Keratinocyte (primary cell): ENCODE measurements at regions not wholly inside any gene's neighbourhood (a gene's known extent, or its start where the extent isn't known, plus 50 kb on each side); places are given as distances from the start of the nearest gene placed in this dataset.
"Not testable (repeated sequence)": the region's sequence is repeated elsewhere in the genome, so short reads cannot be mapped to it uniquely, and the experiment has no call there.

Experiments used
- DNase-seq: peaks from one replicate; pipeline ENCODE4 v3.0.0-alpha.2; 2011; ENCODE audit warnings: low read depth, missing footprints, low spot score
- FAIRE-seq: peaks from 2 replicates; lab custom pipeline; 2011; peaks lifted over from hg19 to GRCh38; lab: Jason Lieb, UNC
- H2AFZ ChIP-seq: 2 replicates; pipeline ENCODE4 v1.6.0; 2012; ENCODE audit warnings: low read length, control low read depth, inconsistent platforms; ENCODE audit not compliant: control insufficient read depth
- H3K27ac ChIP-seq: 2 replicates; pipeline ENCODE4 v1.5.1; 2011; ENCODE audit warnings: low read length; ENCODE audit not compliant: control insufficient read depth, insufficient read depth
- H3K27me3 ChIP-seq: 3 replicates; pipeline ENCODE4 v1.6.0; 2011; ENCODE audit warnings: low read length; ENCODE audit not compliant: control insufficient read depth, insufficient read depth; ENCODE audit errors: extremely low read depth
- H3K36me3 ChIP-seq, 2 experiments: 2 replicates in 1 of 2; 3 replicates in 1 of 2; pipeline ENCODE4 v1.5.1; 2011; ENCODE audit warnings: low read length in 2 of 2, mild to moderate bottlenecking in 1 of 2; ENCODE audit not compliant: control insufficient read depth in 2 of 2, insufficient read depth in 2 of 2; ENCODE audit errors: extremely low read depth in 1 of 2
- H3K4me1 ChIP-seq: 3 replicates; pipeline ENCODE4 v1.5.1; 2011; ENCODE audit warnings: low read length; ENCODE audit not compliant: control insufficient read depth, insufficient read depth; ENCODE audit errors: extremely low read depth
- H3K4me2 ChIP-seq: 3 replicates; pipeline ENCODE4 v1.6.0; 2011; ENCODE audit warnings: low read depth, low read length; ENCODE audit not compliant: control insufficient read depth, insufficient read depth; ENCODE audit errors: extremely low read depth
- H3K4me3 ChIP-seq, 3 experiments: fragments of 200-600 bp in 1 of 3; sonication (generic) in 1 of 3; 2 replicates in 2 of 3; 3 replicates in 1 of 3; pipeline ENCODE4 v1.5.1; 2011 to 2016; ENCODE audit warnings: low read length in 3 of 3, mild to moderate bottlenecking in 3 of 3, control low read depth in 2 of 3, inconsistent platforms in 1 of 3, low read depth in 1 of 3, mixed read lengths in 1 of 3, mixed run types in 1 of 3, moderate library complexity in 1 of 3; ENCODE audit not compliant: control insufficient read depth in 2 of 3, insufficient read depth in 2 of 3; ENCODE audit errors: extremely low read depth in 1 of 3
- H3K79me2 ChIP-seq: 2 replicates; pipeline ENCODE4 v1.6.0; 2012; ENCODE audit warnings: low read length; ENCODE audit not compliant: control insufficient read depth, insufficient read depth
- H3K9ac ChIP-seq: 3 replicates; pipeline ENCODE4 v1.6.0; 2011; ENCODE audit warnings: low read length; ENCODE audit not compliant: control insufficient read depth, insufficient read depth; ENCODE audit errors: extremely low read depth
- H3K9me1 ChIP-seq: 3 replicates; pipeline ENCODE4 v1.6.0; 2011; ENCODE audit warnings: low read length; ENCODE audit not compliant: control insufficient read depth, insufficient read depth; ENCODE audit errors: extremely low read depth
- H3K9me3 ChIP-seq: 2 replicates; pipeline ENCODE4 v1.5.1; 2012; ENCODE audit warnings: low read depth, low read length; ENCODE audit not compliant: control insufficient read depth
- H4K20me1 ChIP-seq: 3 replicates; pipeline ENCODE4 v1.6.0; 2011; ENCODE audit warnings: low read length; ENCODE audit not compliant: control insufficient read depth, insufficient read depth; ENCODE audit errors: extremely low read depth
- CTCF ChIP-seq, 3 experiments: IDR thresholded peaks in 1 of 3; conservative IDR thresholded peaks in 1 of 3; optimal IDR thresholded peaks in 1 of 3; 2 replicates in 2 of 3; 3 replicates in 1 of 3; pipeline versions ENCODE3 to v1.5.1; 2011; ENCODE audit warnings: low read length in 3 of 3, mild to moderate bottlenecking in 3 of 3, moderate library complexity in 2 of 3, control low read depth in 1 of 3, inconsistent platforms in 1 of 3; ENCODE audit not compliant: insufficient read depth in 2 of 3; ENCODE audit errors: extremely low read depth in 1 of 3
- EZH2 ChIP-seq: IDR thresholded peaks from one replicate; pipeline ENCODE4 v1.6.1; 2012; ENCODE audit warnings: inconsistent platforms, mild to moderate bottlenecking, low read length, moderate library complexity
- dilution Hi-C: fragments of 300-500 bp; cut with MboI; formaldehyde crosslinking; loops from one replicate; pipeline ENCODE4 v1.7.0; 2020; ENCODE audit warnings: low sequenced_read_pairs; ENCODE audit not compliant: extremely low pct_ligation_motif_present

- dilution Hi-C loops, result no loop called here
- Histone ChIP-seq H2AFZ (no peak overlapping the region), H3K4me3 (no peak overlapping the region), H3K36me3 (no peaks in the 10 kb centered on the region), H3K9me1 (no peaks in the 10 kb centered on the region), H3K4me2 (no peak overlapping the region), H3K9me3 (no peaks in the 10 kb centered on the region), H3K79me2 (no peaks in the 10 kb centered on the region), H4K20me1 (no peaks in the 10 kb centered on the region), H3K27me3 (no peaks in the 10 kb centered on the region), H3K4me1 (no peaks in the 10 kb centered on the region), H3K27ac (no peak overlapping the region), H3K9ac (no peak overlapping the region)
- TF ChIP-seq CTCF (optimal IDR thresholded peaks at IDR 0.05 in 1 of 3, IDR thresholded peaks at IDR 0.05 in 1 of 3, conservative IDR thresholded peaks at IDR 0.05 in 1 of 3; ENCODE audit: extremely low read depth in 1 of 3, insufficient read depth in 2 of 3, low read length in 3 of 3), result no peak
- no peak for TF ChIP-seq EZH2
- DNase-seq (no peak), FAIRE-seq (no peak)
Observed at GRCh38 chr2:4930704-4931103, 761.5 kb upstream of the SOX11 start.

GRCh38 chr2:4931721-4932365 lies 760.3 kb upstream of the SOX11 start:
- TF ChIP-seq EZH2 (no peak), CTCF (optimal IDR thresholded peaks at IDR 0.05 in 1 of 3, IDR thresholded peaks at IDR 0.05 in 1 of 3, conservative IDR thresholded peaks at IDR 0.05 in 1 of 3; ENCODE audit: extremely low read depth in 1 of 3, insufficient read depth in 2 of 3, low read length in 3 of 3) (no peak)
- H3K4me1 ChIP-seq, result no peaks in the 10 kb centered on the region
- no peak for FAIRE-seq
- H3K4me2 ChIP-seq, result no peak overlapping the region
- H3K79me2 ChIP-seq, result no peaks in the 10 kb centered on the region
- H3K4me3 ChIP-seq, result no peak overlapping the region
- H3K27me3 ChIP-seq, result no peaks in the 10 kb centered on the region
- dilution Hi-C loops, result no loop called here
- no peaks in the 10 kb centered on the region for H3K36me3 ChIP-seq
- no peaks in the 10 kb centered on the region for H4K20me1 ChIP-seq
- H2AFZ ChIP-seq, result no peak overlapping the region
- H3K9ac ChIP-seq, result no peak overlapping the region
- no peak for DNase-seq
- no peaks in the 10 kb centered on the region for H3K9me1 ChIP-seq
- no peak overlapping the region for H3K27ac ChIP-seq
- H3K9me3 ChIP-seq, result no peaks in the 10 kb centered on the region

DNA sequence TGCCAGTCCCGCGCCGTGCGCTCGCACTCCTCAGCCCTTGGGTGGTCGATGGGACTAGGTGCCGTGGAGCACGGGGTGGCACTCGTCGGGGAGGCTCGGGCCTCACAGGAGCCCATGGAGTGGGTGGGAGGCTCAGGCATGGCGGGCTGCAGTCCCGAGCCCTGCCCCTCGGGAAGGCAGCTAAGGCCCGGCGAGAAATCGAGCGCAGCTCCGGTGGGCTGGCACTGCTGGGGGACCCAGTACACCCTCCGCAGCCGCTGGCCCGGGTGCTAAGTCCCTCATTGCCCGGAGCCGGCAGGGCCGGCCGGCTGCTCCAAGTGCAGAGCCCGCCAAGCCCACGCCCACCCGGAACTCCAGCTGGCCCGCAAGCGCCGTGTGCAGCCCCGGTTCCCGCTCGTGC lies 756.9 kb upstream of the SOX11 start:
- H3K9me1 ChIP-seq, H3K27ac ChIP-seq, H3K4me1 ChIP-seq, H3K9ac ChIP-seq, dilution Hi-C loops, DNase-seq, H4K20me1 ChIP-seq, H3K79me2 ChIP-seq, H3K4me2 ChIP-seq, H3K36me3 ChIP-seq, H2AFZ ChIP-seq, H3K4me3 ChIP-seq, H3K27me3 ChIP-seq, H3K9me3 ChIP-seq, FAIRE-seq: not testable (repeated sequence)
